ACC112 (cell line): ENCODE measurements at regions not wholly inside any gene's neighbourhood (a gene's known extent, or its start where the extent isn't known, plus 50 kb on each side); places are given as distances from the start of the nearest gene placed in this dataset.

Experiments
- H2AFZ ChIP-seq: fragments of 200-600 bp; sonication (generic); one replicate; pipeline ENCODE4 v1.6.0; 2017; ENCODE audit warnings: antibody characterized with exemption, low read length; ENCODE audit not compliant: unreplicated experiment
- H3K27ac ChIP-seq: fragments of 200-600 bp; sonication (generic); 2 replicates; pipeline ENCODE4 v1.5.1; 2014; ENCODE audit warnings: low read depth, mild to moderate bottlenecking, antibody characterized with exemption, low read length, moderate library complexity
- H3K27me3 ChIP-seq: fragments of 200-600 bp; sonication (generic); 2 replicates; pipeline ENCODE4 v1.6.1; 2014; ENCODE audit warnings: mild to moderate bottlenecking, antibody characterized with exemption, low read length, moderate library complexity, mixed read lengths; ENCODE audit not compliant: insufficient read depth
- H3K36me3 ChIP-seq: fragments of 200-600 bp; sonication (generic); 2 replicates; pipeline ENCODE4 v1.6.1; 2016; ENCODE audit warnings: mild to moderate bottlenecking, antibody characterized with exemption, low read length, moderate library complexity, mixed read lengths; ENCODE audit not compliant: insufficient read depth
- H3K4me1 ChIP-seq: fragments of 200-600 bp; sonication (generic); one replicate; pipeline ENCODE4 v1.6.1; 2016; ENCODE audit warnings: low read length, mixed read lengths; ENCODE audit not compliant: insufficient read depth, unreplicated experiment, control insufficient read depth
- H3K4me3 ChIP-seq: fragments of 200-600 bp; sonication (generic); 2 replicates; pipeline ENCODE4 v1.5.1; 2014; ENCODE audit warnings: mild to moderate bottlenecking, low read depth, low read length
- H3K79me2 ChIP-seq: fragments of 200-600 bp; sonication (generic); one replicate; pipeline ENCODE4 v1.6.0; 2016; ENCODE audit warnings: low read length; ENCODE audit not compliant: control insufficient read depth, unreplicated experiment, insufficient read depth

DNA sequence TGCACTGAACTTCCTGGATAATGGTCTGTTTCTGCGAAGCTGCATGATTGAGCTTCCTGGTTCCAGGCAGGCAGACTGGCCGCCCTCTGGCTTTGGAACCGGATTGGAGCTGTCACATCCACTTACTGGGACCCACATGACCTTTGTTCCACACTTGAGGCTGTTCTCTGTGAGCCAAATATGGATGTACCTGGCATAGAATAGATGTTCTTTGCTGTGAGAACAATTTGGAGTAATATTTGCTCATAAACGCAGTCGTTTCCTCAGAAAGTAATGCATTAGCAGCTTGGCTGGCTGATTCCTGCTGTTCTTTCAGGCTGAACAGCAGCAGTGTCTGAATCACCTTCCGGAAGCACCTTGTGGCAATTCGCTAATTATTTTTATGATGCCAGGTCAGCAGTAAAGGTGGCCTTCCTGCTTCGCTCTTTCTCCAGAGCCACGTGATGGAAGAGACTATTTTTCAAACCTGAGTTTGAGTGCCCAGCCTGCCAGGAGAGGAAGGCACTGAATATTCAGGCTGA is 78.1 kb upstream of the BOD1L1 start:
- Histone ChIP-seq H3K27ac (no peak overlapping the region), H3K4me1 (peaks cover 39% of the 10 kb centered on the region), H3K36me3 (no peaks in the 10 kb centered on the region), H3K27me3 (no peaks in the 10 kb centered on the region), H2AFZ (no peak overlapping the region), H3K79me2 (no peaks in the 10 kb centered on the region), H3K4me3 (no peak overlapping the region)

DNA sequence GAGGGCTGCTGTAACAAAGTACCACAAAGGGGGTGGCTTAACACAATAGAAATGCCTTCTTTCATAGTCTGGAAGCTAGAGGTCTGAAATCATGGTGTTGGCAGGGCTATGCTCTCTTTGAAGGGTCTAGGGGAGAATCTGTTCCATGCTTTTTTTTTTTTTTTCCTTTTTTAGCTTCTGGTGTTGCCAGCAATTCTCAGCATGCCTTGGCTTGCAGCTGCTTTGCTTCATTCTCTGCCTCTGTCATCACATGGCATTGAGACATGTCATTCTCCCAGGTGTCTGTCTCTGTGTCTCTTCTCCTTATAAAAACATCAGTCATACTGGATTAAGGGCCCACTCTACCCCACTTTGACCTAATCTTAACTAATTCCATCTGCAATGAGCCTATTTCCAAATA is 78.6 kb upstream of the BOD1L1 start:
- no peaks in the 10 kb centered on the region for H3K79me2 ChIP-seq
- no peaks in the 10 kb centered on the region for H3K36me3 ChIP-seq
- H2AFZ ChIP-seq: no peak overlapping the region
- H3K27me3 ChIP-seq: no peaks in the 10 kb centered on the region
- peaks cover 33% of the 10 kb centered on the region for H3K4me1 ChIP-seq
- H3K4me3 ChIP-seq: no peak overlapping the region
- H3K27ac ChIP-seq: no peak overlapping the region

GRCh38 chr4:13706716-13707115 is 79.2 kb upstream of the BOD1L1 start:
- Histone ChIP-seq H2AFZ (no peak overlapping the region), H3K27ac (no peak overlapping the region), H3K4me3 (no peak overlapping the region), H3K36me3 (no peaks in the 10 kb centered on the region), H3K4me1 (peaks cover 27% of the 10 kb centered on the region), H3K79me2 (no peaks in the 10 kb centered on the region), H3K27me3 (no peaks in the 10 kb centered on the region)

- no peak overlapping the region for H3K27ac ChIP-seq
- H3K4me1 ChIP-seq: peaks cover 9% of the 10 kb centered on the region
- H3K27me3 ChIP-seq: no peaks in the 10 kb centered on the region
- no peaks in the 10 kb centered on the region for H3K79me2 ChIP-seq
- no peaks in the 10 kb centered on the region for H3K36me3 ChIP-seq
- no peak overlapping the region for H3K4me3 ChIP-seq
- no peak overlapping the region for H2AFZ ChIP-seq
These were observed 82.8 kb upstream of the BOD1L1 start for GRCh38 chr4:13710246-13710885.

DNA sequence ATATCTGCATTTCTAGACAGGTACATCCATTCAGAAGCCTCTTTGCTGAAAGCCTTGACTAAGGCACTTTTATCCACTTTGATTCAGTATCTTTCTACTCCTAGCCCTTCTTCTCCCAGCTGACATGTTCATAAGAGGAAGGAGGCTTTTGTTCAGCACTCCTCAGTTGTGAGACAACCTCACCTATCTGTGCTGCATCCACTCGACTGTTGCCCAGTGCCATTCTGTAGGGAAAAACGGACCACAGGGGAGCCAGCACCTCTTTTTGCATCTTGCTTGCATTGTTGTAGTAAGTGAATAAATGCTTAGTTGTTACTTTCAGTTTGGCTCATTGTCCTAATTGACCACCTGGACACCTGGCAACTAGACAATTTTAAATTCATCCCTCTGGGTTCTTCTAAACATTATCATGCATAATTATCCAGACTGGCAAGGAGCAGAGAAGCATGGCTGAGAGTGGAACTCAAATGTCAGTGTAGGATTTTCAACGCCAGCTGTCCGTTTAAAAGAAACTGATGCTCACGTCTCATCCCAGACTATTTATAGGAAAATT is 83.8 kb upstream of the BOD1L1 start:
- Histone ChIP-seq H3K27me3 (no peaks in the 10 kb centered on the region), H3K79me2 (no peaks in the 10 kb centered on the region), H3K4me1 (peaks cover 2% of the 10 kb centered on the region), H2AFZ (no peak overlapping the region), H3K4me3 (no peak overlapping the region), H3K27ac (no peak overlapping the region), H3K36me3 (no peaks in the 10 kb centered on the region)

DNA sequence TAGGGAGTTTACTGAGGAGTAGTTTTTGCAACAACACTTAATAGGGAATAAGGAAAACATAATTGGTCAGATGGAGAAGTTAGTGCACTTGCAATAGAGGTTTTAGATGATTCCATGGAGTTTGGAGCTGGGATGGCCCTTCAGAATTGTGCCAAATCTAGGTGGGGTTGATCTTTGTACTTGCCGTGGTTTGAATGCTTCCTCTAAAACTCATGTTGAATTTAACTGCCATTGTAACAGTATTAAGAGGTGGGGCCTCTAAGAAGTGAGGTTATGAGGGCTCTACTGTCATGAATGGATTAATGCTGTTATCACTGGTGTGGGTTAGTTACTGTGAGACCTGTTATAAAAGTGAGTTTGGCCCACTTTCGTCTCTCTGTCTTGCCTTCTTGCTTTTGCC is 94.4 kb upstream of the BOD1L1 start:
- Histone ChIP-seq H3K79me2 (no peaks in the 10 kb centered on the region), H3K4me3 (no peak overlapping the region), H3K36me3 (no peaks in the 10 kb centered on the region), H3K4me1 (no peaks in the 10 kb centered on the region), H3K27ac (no peak overlapping the region), H3K27me3 (no peaks in the 10 kb centered on the region), H2AFZ (no peak overlapping the region)

GRCh38 chr4:13722649-13723048 is 95.1 kb upstream of the BOD1L1 start:
- no peak overlapping the region for H3K4me3 ChIP-seq
- no peaks in the 10 kb centered on the region for H3K27me3 ChIP-seq
- no peak overlapping the region for H2AFZ ChIP-seq
- H3K4me1 ChIP-seq: no peaks in the 10 kb centered on the region
- no peaks in the 10 kb centered on the region for H3K36me3 ChIP-seq
- H3K27ac ChIP-seq: no peak overlapping the region
- H3K79me2 ChIP-seq: no peaks in the 10 kb centered on the region

DNA sequence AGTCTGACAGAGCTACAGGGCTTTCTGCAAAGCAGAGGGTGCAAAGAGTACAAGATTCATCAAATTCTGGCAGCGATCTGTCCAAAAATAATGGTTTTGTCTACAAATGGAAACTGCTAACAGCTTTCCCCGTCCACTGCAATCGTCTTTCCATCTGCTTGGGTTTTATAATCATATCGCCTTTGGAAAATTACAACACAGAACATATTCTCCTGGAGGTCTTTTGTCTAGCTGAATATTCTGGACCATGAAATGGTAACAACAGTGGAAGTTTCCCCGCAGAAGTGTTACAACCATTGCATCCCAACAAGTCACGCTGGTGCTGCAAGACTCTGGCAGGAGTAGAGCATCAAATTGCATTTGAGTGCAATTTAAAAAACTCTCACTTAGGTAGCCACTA is 101.2 kb upstream of the BOD1L1 start:
- Histone ChIP-seq H3K4me1 (no peaks in the 10 kb centered on the region), H3K79me2 (no peaks in the 10 kb centered on the region), H3K4me3 (no peak overlapping the region), H2AFZ (no peak overlapping the region), H3K27ac (no peak overlapping the region), H3K36me3 (no peaks in the 10 kb centered on the region), H3K27me3 (no peaks in the 10 kb centered on the region)

DNA sequence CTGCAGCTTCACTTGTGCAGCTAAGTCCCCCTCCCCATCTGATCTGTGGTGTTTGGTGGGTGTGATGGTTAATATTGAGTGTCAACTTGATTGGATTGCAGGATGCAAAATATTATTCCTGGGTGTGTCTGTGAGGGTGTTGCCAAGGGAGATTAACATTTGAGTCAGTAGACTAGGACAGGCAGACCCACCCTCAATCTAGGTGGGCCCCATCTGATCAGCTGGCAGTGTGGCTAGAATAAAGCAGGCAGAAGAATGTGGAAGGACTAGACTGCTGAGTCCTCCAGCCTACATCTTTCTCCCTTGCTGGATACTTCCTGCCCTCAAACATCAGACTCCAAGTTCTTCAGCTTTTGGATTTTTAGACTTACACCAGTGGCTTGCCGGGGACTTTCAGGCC is 103.5 kb upstream of the BOD1L1 start:
- no peak overlapping the region for H2AFZ ChIP-seq
- H3K4me3 ChIP-seq: no peak overlapping the region
- no peaks in the 10 kb centered on the region for H3K27me3 ChIP-seq
- no peaks in the 10 kb centered on the region for H3K36me3 ChIP-seq
- H3K79me2 ChIP-seq: no peaks in the 10 kb centered on the region
- H3K4me1 ChIP-seq: no peaks in the 10 kb centered on the region
- H3K27ac ChIP-seq: no peak overlapping the region

- Histone ChIP-seq H3K79me2 (no peaks in the 10 kb centered on the region), H3K4me1 (no peaks in the 10 kb centered on the region), H2AFZ (no peak overlapping the region), H3K4me3 (no peak overlapping the region), H3K27ac (no peak overlapping the region), H3K27me3 (no peaks in the 10 kb centered on the region), H3K36me3 (no peaks in the 10 kb centered on the region)
These were observed 106.3 kb upstream of the BOD1L1 start for GRCh38 chr4:13733817-13734216.

GRCh38 chr4:13750594-13750993 is 123.1 kb upstream of the BOD1L1 start:
- Histone ChIP-seq H3K79me2 (no peaks in the 10 kb centered on the region), H3K36me3 (no peaks in the 10 kb centered on the region), H3K4me3 (no peak overlapping the region), H3K4me1 (no peaks in the 10 kb centered on the region), H2AFZ (no peak overlapping the region), H3K27ac (no peak overlapping the region), H3K27me3 (no peaks in the 10 kb centered on the region)
